ENCODE measurements at regions not wholly inside any gene's neighbourhood (a gene's known extent, or its start where the extent isn't known, plus 50 kb on each side); places are given as distances from the start of the nearest gene placed in this dataset.

DNA sequence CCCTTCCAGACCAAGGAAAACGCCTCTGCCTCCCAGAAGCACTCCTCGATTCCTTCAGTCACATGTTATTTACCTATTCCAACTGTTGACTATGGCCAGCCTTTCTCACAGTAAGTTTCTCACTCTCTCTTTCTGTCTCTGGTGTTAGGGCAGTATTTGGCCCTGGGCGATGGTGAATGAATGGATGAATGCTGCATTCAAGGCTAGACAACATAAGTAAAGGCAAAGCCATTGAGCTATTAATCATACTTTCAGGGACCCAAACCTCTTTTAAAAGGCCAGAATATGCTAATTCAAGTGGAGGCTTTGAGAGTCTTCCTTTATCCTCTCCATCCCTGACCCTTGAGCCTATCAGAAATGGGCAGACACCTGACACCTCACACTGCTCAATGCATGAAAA is 78.5 kb downstream of the SEC61B start (continued):
- TF ChIP-seq MIXL1 (CRISPR knock-in tag; IDR thresholded peaks at IDR 0.05) (no peak), PLRG1 (conservative IDR thresholded peaks at IDR 0.05) (no peak), ZFP1 (CRISPR knock-in tag; IDR thresholded peaks at IDR 0.05) (no peak), ZNF670 (CRISPR knock-in tag; IDR thresholded peaks at IDR 0.05; ENCODE audit: borderline replicate concordance) (no peak)
- TF ChIP-seq, protein P1, sequence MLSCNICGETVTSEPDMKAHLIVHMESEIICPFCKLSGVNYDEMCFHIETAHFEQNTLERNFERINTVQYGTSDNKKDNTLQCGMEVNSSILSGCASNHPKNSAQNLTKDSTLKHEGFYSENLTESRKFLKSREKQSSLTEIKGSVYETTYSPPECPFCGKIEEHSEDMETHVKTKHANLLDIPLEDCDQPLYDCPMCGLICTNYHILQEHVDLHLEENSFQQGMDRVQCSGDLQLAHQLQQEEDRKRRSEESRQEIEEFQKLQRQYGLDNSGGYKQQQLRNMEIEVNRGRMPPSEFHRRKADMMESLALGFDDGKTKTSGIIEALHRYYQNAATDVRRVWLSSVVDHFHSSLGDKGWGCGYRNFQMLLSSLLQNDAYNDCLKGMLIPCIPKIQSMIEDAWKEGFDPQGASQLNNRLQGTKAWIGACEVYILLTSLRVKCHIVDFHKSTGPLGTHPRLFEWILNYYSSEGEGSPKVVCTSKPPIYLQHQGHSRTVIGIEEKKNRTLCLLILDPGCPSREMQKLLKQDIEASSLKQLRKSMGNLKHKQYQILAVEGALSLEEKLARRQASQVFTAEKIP (CRISPR knock-in tag; IDR thresholded peaks at IDR 0.05; ENCODE audit: borderline replicate concordance) = no peak
- TF ChIP-seq, protein P2, sequence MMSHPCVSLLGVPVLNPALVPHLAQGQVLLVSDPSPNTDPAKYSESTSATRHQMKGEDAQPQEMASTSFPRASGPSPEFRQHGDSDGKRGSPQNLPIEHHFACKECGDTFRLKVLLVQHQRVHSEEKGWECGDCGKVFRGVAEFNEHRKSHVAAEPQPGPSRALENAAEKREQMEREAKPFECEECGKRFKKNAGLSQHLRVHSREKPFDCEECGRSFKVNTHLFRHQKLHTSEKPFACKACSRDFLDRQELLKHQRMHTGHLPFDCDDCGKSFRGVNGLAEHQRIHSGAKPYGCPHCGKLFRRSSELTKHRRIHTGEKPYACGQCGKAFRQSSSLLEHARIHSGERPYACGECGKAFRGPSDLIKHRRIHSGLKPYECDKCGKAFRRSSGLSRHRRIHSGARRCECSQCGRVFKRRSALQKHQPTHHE (CRISPR knock-in tag; IDR thresholded peaks at IDR 0.05; ENCODE audit: borderline replicate concordance) = no peak
- TF ChIP-seq, protein P3, sequence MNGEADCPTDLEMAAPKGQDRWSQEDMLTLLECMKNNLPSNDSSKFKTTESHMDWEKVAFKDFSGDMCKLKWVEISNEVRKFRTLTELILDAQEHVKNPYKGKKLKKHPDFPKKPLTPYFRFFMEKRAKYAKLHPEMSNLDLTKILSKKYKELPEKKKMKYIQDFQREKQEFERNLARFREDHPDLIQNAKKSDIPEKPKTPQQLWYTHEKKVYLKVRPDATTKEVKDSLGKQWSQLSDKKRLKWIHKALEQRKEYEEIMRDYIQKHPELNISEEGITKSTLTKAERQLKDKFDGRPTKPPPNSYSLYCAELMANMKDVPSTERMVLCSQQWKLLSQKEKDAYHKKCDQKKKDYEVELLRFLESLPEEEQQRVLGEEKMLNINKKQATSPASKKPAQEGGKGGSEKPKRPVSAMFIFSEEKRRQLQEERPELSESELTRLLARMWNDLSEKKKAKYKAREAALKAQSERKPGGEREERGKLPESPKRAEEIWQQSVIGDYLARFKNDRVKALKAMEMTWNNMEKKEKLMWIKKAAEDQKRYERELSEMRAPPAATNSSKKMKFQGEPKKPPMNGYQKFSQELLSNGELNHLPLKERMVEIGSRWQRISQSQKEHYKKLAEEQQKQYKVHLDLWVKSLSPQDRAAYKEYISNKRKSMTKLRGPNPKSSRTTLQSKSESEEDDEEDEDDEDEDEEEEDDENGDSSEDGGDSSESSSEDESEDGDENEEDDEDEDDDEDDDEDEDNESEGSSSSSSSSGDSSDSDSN (CRISPR knock-in tag; IDR thresholded peaks at IDR 0.05) = no peak
- TF ChIP-seq, protein P4, sequence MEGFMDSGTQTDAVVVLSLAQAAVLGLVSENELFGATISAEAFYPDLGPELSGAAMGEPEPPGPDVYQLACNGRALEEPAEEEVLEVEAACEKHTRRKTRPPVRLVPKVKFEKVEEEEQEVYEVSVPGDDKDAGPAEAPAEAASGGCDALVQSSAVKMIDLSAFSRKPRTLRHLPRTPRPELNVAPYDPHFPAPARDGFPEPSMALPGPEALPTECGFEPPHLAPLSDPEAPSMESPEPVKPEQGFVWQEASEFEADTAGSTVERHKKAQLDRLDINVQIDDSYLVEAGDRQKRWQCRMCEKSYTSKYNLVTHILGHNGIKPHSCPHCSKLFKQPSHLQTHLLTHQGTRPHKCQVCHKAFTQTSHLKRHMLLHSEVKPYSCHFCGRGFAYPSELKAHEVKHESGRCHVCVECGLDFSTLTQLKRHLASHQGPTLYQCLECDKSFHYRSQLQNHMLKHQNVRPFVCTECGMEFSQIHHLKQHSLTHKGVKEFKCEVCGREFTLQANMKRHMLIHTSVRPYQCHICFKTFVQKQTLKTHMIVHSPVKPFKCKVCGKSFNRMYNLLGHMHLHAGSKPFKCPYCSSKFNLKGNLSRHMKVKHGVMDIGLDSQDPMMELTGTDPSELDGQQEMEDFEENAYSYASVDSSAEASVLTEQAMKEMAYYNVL (CRISPR knock-in tag; IDR thresholded peaks at IDR 0.05; ENCODE audit: borderline replicate concordance) = no peak
